Mucosa of descending colon (tissue), 3 donors: ENCODE measurements at regions not wholly inside any gene's neighbourhood (a gene's known extent, or its start where the extent isn't known, plus 50 kb on each side); places are given as distances from the start of the nearest gene placed in this dataset.

ENCODE experiments used
- ATAC-seq: fragments of 200-7000 bp; cut with Tn5 transposase; one replicate; pipeline ENCODE4 v1.9.1; 2020; ENCODE audit warnings: mild to moderate bottlenecking, moderate library complexity
- DNase-seq, 3 donors: peaks; one replicate each; pipeline ENCODE4 v3.0.0-alpha.2; 2020
- H3K36me3 ChIP-seq: fragments of 200-600 bp; one replicate; pipeline ENCODE4 v1.8.0; 2021; ENCODE audit warnings: low read depth, mild to moderate bottlenecking
- H3K4me1 ChIP-seq: fragments of 200-600 bp; one replicate; pipeline ENCODE4 v1.8.0; 2021; ENCODE audit warnings: low read depth, mild to moderate bottlenecking
- H3K4me3 ChIP-seq: fragments of 200-600 bp; one replicate; pipeline ENCODE4 v1.8.0; 2021; ENCODE audit warnings: mild to moderate bottlenecking
- H3K9me3 ChIP-seq: fragments of 200-600 bp; one replicate; pipeline ENCODE4 v1.8.0; 2021; ENCODE audit warnings: mild to moderate bottlenecking
- CTCF ChIP-seq: fragments of 200-600 bp; IDR thresholded peaks from one replicate; pipeline ENCODE4 v1.8.0; 2022; ENCODE audit warnings: antibody characterized with exemption, mild to moderate bottlenecking
- intact Hi-C, 2 donors: fragments of 100-400 bp; cut with DNase I in 1 of 2; cut with micrococcal nuclease in 1 of 2; formaldehyde crosslinking; loops; one replicate each; pipeline versions ENCODE4 v1.11.0 to v1.11.1; 2022; cut with DNase I, micrococcal nuclease
- donor health status: DM: no; HTN: no; CAD: no; lungs with moderate emphysema.
- donor health status: DM: no; HTN: no; CAD: no.
- donor health status: DM: no; HTN: yes; CAD: no.

GRCh38 chr7:153247926-153248325 lies 488.4 kb downstream of the ACTR3B start:
- H3K4me3 ChIP-seq, result no peak overlapping the region
- no peak for TF ChIP-seq CTCF
- no peak for ATAC-seq
- H3K9me3 ChIP-seq, result peaks cover 12% of the 10 kb centered on the region
- no peak for DNase-seq
- intact Hi-C loops, result no loop called here
- H3K4me1 ChIP-seq, result no peaks in the 10 kb centered on the region
- no peaks in the 10 kb centered on the region for H3K36me3 ChIP-seq

GRCh38 chr7:153258686-153259085 lies 499.1 kb downstream of the ACTR3B start:
- H3K4me1 ChIP-seq, result no peaks in the 10 kb centered on the region
- DNase-seq, result no peak
- H3K9me3 ChIP-seq, result peaks cover 6% of the 10 kb centered on the region
- H3K36me3 ChIP-seq, result no peaks in the 10 kb centered on the region
- intact Hi-C loops, result no loop called here
- ATAC-seq, result no peak
- TF ChIP-seq CTCF, result no peak
- no peak overlapping the region for H3K4me3 ChIP-seq

- H3K4me3 ChIP-seq, result no peak overlapping the region
- TF ChIP-seq CTCF, result no peak
- no peak for ATAC-seq
- H3K9me3 ChIP-seq, result peaks cover 21% of the 10 kb centered on the region
- intact Hi-C loops, result no loop called here
- H3K36me3 ChIP-seq, result no peaks in the 10 kb centered on the region
- no peak for DNase-seq
- no peaks in the 10 kb centered on the region for H3K4me1 ChIP-seq
Measured at GRCh38 chr7:153276394-153276793, 516.8 kb downstream of the ACTR3B start.

- no peak for DNase-seq
- TF ChIP-seq CTCF, result no peak
- intact Hi-C loops, result no loop called here
Measured at GRCh38 chr7:153286763-153287162, 527.2 kb downstream of the ACTR3B start.

GRCh38 chr7:153290066-153290465 lies 530.5 kb downstream of the ACTR3B start:
- Histone ChIP-seq H3K4me1 (no peaks in the 10 kb centered on the region), H3K9me3 (no peaks in the 10 kb centered on the region), H3K4me3 (no peak overlapping the region), H3K36me3 (no peaks in the 10 kb centered on the region)
- no peak for ATAC-seq
- no peak for TF ChIP-seq CTCF
- no peak for DNase-seq
- intact Hi-C loops, result no loop called here

More at GRCh38 chr7:153286763-153287162, 527.2 kb downstream of the ACTR3B start:
- H3K36me3 ChIP-seq, result no peaks in the 10 kb centered on the region
- H3K4me3 ChIP-seq, result no peak overlapping the region
- peaks cover 5% of the 10 kb centered on the region for H3K9me3 ChIP-seq
- no peaks in the 10 kb centered on the region for H3K4me1 ChIP-seq
- no peak for ATAC-seq

- Histone ChIP-seq H3K4me1 (no peaks in the 10 kb centered on the region), H3K4me3 (no peak overlapping the region), H3K36me3 (no peaks in the 10 kb centered on the region), H3K9me3 (peaks cover 14% of the 10 kb centered on the region)
- no peak for TF ChIP-seq CTCF
- intact Hi-C loops, result no loop called here
- no peak for ATAC-seq
- DNase-seq, result no peak
Measured at GRCh38 chr7:153297141-153297540, 537.6 kb downstream of the ACTR3B start.
